ENCODE measurements at regions not wholly inside any gene's neighbourhood (a gene's known extent, or its start where the extent isn't known, plus 50 kb on each side); places are given as distances from the start of the nearest gene placed in this dataset.
"Not testable (repeated sequence)": the region's sequence is repeated elsewhere in the genome, so short reads cannot be mapped to it uniquely, and the experiment has no call there.

- Mint-ChIP-seq H3K9me3 (ENCODE audit: unreplicated experiment) (no peaks in the 10 kb centered on the region), H3K4me1 (ENCODE audit: unreplicated experiment) (peaks cover 4% of the 10 kb centered on the region), H3K27ac (ENCODE audit: unreplicated experiment) (no peak overlapping the region), H3K4me3 (ENCODE audit: unreplicated experiment) (no peak overlapping the region), H3K36me3 (ENCODE audit: low read depth, unreplicated experiment) (no peaks in the 10 kb centered on the region), H3K27me3 (ENCODE audit: unreplicated experiment) (no peaks in the 10 kb centered on the region)
- no peak for DNase-seq (ENCODE audit: low spot score)
- TF ChIP-seq CTCF (IDR thresholded peaks at IDR 0.05; ENCODE audit: unreplicated experiment): no peak
Measured at GRCh38 chr11:119571311-119571710, 148.3 kb upstream of the THY1 start.

- no peak overlapping the region for H3K4me3 Mint-ChIP-seq (ENCODE audit: unreplicated experiment)
- H3K27ac Mint-ChIP-seq (ENCODE audit: unreplicated experiment): no peak overlapping the region
- no peak for DNase-seq (ENCODE audit: low spot score)
- H3K27me3 Mint-ChIP-seq (ENCODE audit: unreplicated experiment): no peaks in the 10 kb centered on the region
- no peaks in the 10 kb centered on the region for H3K4me1 Mint-ChIP-seq (ENCODE audit: unreplicated experiment)
- H3K36me3 Mint-ChIP-seq (ENCODE audit: low read depth, unreplicated experiment): no peaks in the 10 kb centered on the region
- TF ChIP-seq CTCF (IDR thresholded peaks at IDR 0.05; ENCODE audit: unreplicated experiment): no peak
- H3K9me3 Mint-ChIP-seq (ENCODE audit: unreplicated experiment): no peaks in the 10 kb centered on the region
Measured at GRCh38 chr11:119567688-119568582, 145.0 kb upstream of the THY1 start.

- Mint-ChIP-seq H3K27ac (ENCODE audit: unreplicated experiment) (no peak overlapping the region), H3K36me3 (ENCODE audit: low read depth, unreplicated experiment) (no peaks in the 10 kb centered on the region), H3K4me3 (ENCODE audit: unreplicated experiment) (no peak overlapping the region), H3K9me3 (ENCODE audit: unreplicated experiment) (no peaks in the 10 kb centered on the region), H3K4me1 (ENCODE audit: unreplicated experiment) (no peaks in the 10 kb centered on the region), H3K27me3 (ENCODE audit: unreplicated experiment) (no peaks in the 10 kb centered on the region)
- no peak for TF ChIP-seq CTCF (IDR thresholded peaks at IDR 0.05; ENCODE audit: unreplicated experiment)
- no peak for DNase-seq (ENCODE audit: low spot score)
Measured at GRCh38 chr11:119566319-119566718, 143.3 kb upstream of the THY1 start.

- not testable (repeated sequence) for H3K4me3 Mint-ChIP-seq (ENCODE audit: unreplicated experiment); DNase-seq (ENCODE audit: low spot score); H3K27ac Mint-ChIP-seq (ENCODE audit: unreplicated experiment); H3K4me1 Mint-ChIP-seq (ENCODE audit: unreplicated experiment); H3K27me3 Mint-ChIP-seq (ENCODE audit: unreplicated experiment); H3K36me3 Mint-ChIP-seq (ENCODE audit: low read depth, unreplicated experiment); H3K9me3 Mint-ChIP-seq (ENCODE audit: unreplicated experiment)
Measured at GRCh38 chr11:119565693-119566092, 142.7 kb upstream of the THY1 start.

- H3K4me3 Mint-ChIP-seq (ENCODE audit: unreplicated experiment): no peak overlapping the region
- no peaks in the 10 kb centered on the region for H3K36me3 Mint-ChIP-seq (ENCODE audit: low read depth, unreplicated experiment)
- H3K4me1 Mint-ChIP-seq (ENCODE audit: unreplicated experiment): no peaks in the 10 kb centered on the region
- no peaks in the 10 kb centered on the region for H3K9me3 Mint-ChIP-seq (ENCODE audit: unreplicated experiment)
- H3K27ac Mint-ChIP-seq (ENCODE audit: unreplicated experiment): no peak overlapping the region
- DNase-seq (ENCODE audit: low spot score): no peak
- H3K27me3 Mint-ChIP-seq (ENCODE audit: unreplicated experiment): peaks cover 4% of the 10 kb centered on the region
- TF ChIP-seq CTCF (IDR thresholded peaks at IDR 0.05; ENCODE audit: unreplicated experiment): no peak
Measured at GRCh38 chr11:119560961-119561360, 138.0 kb upstream of the THY1 start.

Measured in endothelial cell (in vitro differentiated cells).